NCI-H146 treated with DMSO at 0.1 percent for 48 hours (cell line): ENCODE measurements at regions not wholly inside any gene's neighbourhood (a gene's known extent, or its start where the extent isn't known, plus 50 kb on each side); places are given as distances from the start of the nearest gene placed in this dataset.
"Not testable (repeated sequence)": the region's sequence is repeated elsewhere in the genome, so short reads cannot be mapped to it uniquely, and the experiment has no call there.

Experiments
- DNase-seq: peaks from one replicate; lab custom pipeline; 2025; ENCODE audit not compliant: unreplicated experiment; lab: John Stamatoyannopoulos, UW

GRCh38 chr4:45502471-45502870 is 621.4 kb downstream of the GABRG1 start:
- DNase-seq, result no peak

DNA sequence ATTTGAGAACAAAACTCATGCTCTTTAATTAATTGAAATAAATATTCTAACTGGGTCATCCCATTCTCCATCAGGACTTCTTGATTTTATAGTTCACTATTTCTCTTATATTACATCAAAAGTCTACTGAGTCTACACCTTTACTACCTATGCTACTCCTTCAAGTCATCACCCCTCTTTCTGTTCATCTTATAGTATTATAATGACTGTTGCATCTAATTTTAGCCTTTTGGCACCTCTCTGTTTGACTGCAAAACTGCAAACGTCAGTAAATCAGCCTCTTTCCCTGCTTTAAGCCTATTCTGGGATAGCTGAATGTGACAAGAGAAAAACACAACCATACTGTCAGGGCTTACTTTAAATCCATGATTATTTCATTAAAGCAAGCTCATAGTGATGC is 639.1 kb downstream of the GABRG1 start:
- DNase-seq, result no peak

- no peak for DNase-seq
Observed at GRCh38 chr4:45482346-45482745, 641.5 kb downstream of the GABRG1 start.

- no peak for DNase-seq
Observed at GRCh38 chr4:45477311-45477733, 646.5 kb downstream of the GABRG1 start.

GRCh38 chr4:45475548-45475947 is 648.3 kb downstream of the GABRG1 start:
- DNase-seq, result no peak

DNA sequence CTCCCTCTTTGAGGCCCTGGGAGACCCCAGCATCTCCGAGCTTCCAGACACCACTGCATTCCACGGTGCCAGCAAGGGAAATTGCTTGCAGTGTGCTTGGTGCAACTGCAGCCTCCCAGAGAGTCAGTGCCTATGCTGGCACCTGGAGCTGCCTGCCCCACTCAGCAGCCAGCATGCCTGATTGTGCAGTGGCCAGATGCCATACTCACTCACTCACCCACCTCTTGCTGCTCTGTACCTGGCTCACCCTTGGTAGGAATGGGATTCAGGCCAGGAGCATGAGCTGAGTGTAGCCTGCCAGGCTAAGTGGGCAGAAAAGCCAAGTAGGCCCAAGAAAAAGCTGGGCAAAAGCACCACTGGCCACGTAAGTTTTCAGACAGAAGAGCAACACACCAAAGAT is 651.4 kb downstream of the GABRG1 start:
- no peak for DNase-seq

GRCh38 chr4:45471335-45471734 is 652.5 kb downstream of the GABRG1 start:
- no peak for DNase-seq

DNA sequence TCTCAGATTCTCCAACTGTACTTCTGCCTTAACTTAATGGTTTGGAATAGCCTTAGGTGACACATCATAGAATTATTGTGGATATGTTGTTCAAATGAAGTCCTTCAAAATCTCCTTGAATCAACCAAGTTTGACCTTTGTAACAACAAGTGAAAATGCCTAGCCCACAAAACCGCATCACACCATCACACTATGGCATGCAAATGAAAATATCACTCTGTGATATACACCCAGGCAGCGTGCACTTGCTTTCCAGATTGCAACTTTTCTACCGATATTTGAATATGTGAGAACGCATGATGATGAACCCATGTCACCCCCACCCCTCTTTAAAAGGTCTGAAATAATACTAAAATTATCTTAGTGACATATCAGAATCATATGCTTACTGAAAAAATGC is 656.7 kb downstream of the GABRG1 start:
- DNase-seq, result no peak

DNA sequence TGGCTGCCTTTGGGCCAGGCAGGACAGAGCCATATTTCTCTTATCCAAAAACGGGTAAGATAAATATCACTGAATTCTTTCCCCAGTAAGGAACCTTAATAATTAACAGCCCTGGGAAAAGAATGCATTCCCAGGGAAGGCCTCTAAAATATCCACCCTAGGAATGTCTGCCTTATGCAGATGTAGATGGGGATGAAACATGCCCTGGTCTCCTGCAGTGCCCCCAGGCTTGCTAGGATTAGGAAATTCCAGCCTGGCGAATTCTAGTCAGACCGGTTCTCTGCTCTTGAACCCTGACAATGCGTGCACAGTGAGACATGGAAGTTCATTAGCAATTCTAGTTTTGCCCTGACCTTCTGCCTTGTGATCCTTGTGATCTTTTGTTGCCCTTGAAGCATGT is 663.7 kb downstream of the GABRG1 start:
- not testable (repeated sequence) for DNase-seq

GRCh38 chr4:45455217-45455616 is 668.6 kb downstream of the GABRG1 start:
- DNase-seq, result no peak

GRCh38 chr4:45453258-45453853 is 670.5 kb downstream of the GABRG1 start:
- DNase-seq, result peak; percentile 8

DNA sequence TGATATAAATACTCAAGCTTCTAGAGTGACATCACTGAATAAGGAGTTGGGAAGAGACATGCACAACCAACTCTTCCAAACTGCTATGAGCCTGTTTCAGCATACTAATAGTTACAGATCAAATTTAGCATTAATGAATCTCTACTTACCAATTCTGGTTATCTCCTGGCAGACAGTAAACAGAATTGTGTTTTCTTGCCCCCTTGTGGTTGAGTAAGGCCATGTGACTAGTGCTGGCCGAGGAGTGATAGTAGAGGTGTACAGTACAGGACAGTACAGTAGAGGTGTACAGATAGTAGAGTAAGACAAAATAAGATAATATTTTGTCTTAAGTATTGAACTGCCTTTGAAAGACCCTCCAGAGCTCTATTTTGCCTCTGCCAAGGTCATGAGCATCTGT is 681.4 kb downstream of the GABRG1 start:
- DNase-seq, result no peak

DNA sequence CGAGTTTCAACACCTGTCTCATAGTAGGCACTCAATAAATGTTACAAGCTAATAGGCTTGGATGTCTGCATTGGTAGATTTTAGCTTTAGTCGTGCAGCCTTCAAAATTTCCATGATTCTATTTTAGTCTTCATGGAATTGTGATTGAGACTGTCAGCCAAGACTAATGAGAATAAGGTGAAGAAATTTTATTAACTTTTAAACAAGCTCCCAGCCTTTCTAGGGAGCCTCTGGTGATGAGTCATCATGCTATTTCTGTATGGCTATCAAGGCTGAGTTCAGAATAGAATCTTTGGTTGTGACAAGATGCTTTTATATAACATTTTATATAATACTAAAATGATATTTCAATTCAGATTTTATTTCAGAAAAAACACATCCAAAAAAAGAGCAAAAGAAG is 685.8 kb downstream of the GABRG1 start:
- DNase-seq, result no peak

DNA sequence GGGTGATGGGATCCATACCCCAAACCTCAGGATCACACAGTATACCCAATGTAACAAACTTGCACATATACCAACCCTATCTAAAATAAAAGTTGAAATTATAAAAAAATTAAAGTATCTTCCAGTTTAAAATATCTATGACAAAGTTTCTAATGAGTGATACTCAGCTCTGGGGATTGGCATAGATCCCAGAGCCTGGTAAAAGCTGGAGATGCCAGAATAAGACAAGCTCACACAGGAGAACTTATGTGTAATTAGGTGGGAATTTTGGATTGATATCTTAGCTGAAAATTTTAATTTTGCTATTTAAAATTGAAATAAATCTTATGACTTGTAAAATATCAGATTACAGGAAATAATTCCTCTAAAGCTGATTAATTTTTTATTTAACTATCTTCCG is 686.5 kb downstream of the GABRG1 start:
- no peak for DNase-seq

DNA sequence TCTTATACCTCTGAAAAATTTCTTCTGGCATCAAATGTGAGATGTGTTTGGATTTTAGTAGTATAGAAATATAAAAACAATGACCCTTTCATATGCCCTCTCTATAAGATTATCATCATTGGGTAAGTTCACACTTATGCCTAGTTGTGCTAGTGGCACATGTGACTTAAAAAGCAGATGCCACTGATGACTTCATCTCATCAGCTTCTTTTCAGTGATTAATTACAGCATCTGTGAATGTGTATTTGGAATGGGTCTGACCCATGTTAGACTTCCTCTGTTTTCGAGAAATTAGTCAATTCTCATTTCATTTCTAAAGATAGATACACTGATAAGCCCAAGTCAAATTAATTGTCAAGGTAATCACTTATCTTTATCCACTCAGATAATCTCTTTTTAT is 698.7 kb downstream of the GABRG1 start:
- DNase-seq, result no peak

GRCh38 chr4:45423896-45424295 is 697.5 kb upstream of the GNPDA2 start:
- no peak for DNase-seq

- DNase-seq, result not testable (repeated sequence)
Observed at GRCh38 chr4:45420091-45420674, 693.8 kb upstream of the GNPDA2 start.

- no peak for DNase-seq
Observed at GRCh38 chr4:45410701-45411210, 684.4 kb upstream of the GNPDA2 start.

DNA sequence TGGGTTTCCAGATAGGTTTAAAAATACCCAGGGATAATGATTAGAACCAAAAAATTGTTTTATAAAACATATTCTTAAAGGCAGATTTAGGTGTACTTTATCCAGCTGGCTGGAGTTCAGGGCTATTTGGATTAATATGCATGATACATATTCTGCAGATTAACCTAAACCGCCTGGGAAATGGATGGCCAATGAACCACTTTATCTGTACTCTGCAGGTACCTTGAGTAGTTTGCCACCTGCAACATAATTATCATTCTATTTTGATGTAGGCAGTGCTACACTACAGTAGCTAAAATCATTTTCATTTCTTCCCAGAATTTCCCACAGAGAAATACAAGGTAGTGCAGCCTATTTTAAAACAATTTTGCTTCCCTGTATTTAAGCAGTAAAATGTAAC is 683.2 kb upstream of the GNPDA2 start:
- DNase-seq, result no peak

- DNase-seq, result no peak
Observed at GRCh38 chr4:45408996-45409395, 682.6 kb upstream of the GNPDA2 start.

DNA sequence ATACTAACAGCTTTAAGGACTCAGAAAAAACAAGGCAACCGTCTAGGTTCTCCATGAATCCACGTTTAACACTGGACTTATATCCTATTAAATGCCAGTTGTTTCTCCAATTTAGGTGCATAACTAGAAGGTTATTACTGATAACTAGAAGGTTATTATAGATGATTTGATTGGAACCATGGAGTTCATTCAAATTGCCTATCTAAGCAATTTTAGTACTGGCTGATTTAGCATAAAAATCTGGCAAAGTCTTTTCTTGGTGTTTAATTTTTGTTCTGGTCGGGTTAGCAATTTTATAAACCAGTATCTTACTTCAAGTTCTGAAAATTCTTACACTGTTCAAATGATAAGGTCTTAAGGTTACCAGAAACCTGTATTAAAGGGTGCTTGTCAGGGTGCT is 672.8 kb upstream of the GNPDA2 start:
- no peak for DNase-seq

GRCh38 chr4:45385306-45385705 is 659.0 kb upstream of the GNPDA2 start:
- no peak for DNase-seq

DNA sequence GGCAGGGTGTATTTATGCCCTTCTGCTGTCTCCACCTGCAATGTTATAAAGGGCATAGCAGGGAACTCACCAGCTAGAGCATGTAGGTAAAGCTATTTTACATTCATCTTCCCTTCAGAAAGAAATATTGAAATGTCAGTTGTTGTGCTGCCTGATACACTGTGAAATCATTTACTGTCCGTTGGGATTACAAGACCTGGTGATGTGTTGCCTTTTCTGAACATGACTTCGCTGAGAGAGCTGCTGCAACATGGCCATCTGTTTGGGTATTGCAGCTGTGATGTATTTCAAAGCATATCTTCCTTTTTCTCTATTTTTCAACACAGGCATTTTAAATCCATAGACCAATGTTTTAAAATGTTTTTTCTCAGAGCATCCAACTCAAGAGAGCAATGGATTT is 644.1 kb upstream of the GNPDA2 start:
- DNase-seq, result no peak
